HG03108 (cell line): ENCODE measurements at regions not wholly inside any gene's neighbourhood (a gene's known extent, or its start where the extent isn't known, plus 50 kb on each side); places are given as distances from the start of the nearest gene placed in this dataset.
"Not testable (repeated sequence)": the region's sequence is repeated elsewhere in the genome, so short reads cannot be mapped to it uniquely, and the experiment has no call there.

ENCODE experiments used
- ATAC-seq: cut with Tn5 transposase; IDR thresholded peaks from one replicate; pipeline ENCODE4 v1.9.1; 2021; ENCODE audit warnings: moderate library complexity; ENCODE audit not compliant: unreplicated experiment

GRCh38 chr4:149211876-149212275 lies 603.8 kb downstream of the IQCM start:
- no peak for ATAC-seq

GRCh38 chr4:149203256-149204001 lies 612.2 kb downstream of the IQCM start:
- ATAC-seq, result no peak

- no peak for ATAC-seq
Measured at GRCh38 chr4:149202117-149202516, 613.5 kb downstream of the IQCM start.

- no peak for ATAC-seq
Measured at GRCh38 chr4:149199594-149199993, 616.0 kb downstream of the IQCM start.

GRCh38 chr4:149194061-149194460 lies 621.6 kb downstream of the IQCM start:
- ATAC-seq, result no peak

GRCh38 chr4:149187726-149188125 lies 627.9 kb downstream of the IQCM start:
- no peak for ATAC-seq

GRCh38 chr4:149183638-149184037 lies 632.0 kb downstream of the IQCM start:
- no peak for ATAC-seq

GRCh38 chr4:149181459-149181858 lies 634.2 kb downstream of the IQCM start:
- ATAC-seq, result not testable (repeated sequence)

- ATAC-seq, result no peak
Measured at GRCh38 chr4:149176039-149176438, 639.6 kb downstream of the IQCM start.

- no peak for ATAC-seq
Measured at GRCh38 chr4:149175549-149175948, 640.1 kb downstream of the IQCM start.

GRCh38 chr4:149173241-149174013 lies 642.2 kb downstream of the IQCM start:
- no peak for ATAC-seq

GRCh38 chr4:149168645-149169044 lies 647.0 kb downstream of the IQCM start:
- ATAC-seq, result no peak

GRCh38 chr4:149166876-149167275 lies 648.8 kb downstream of the IQCM start:
- ATAC-seq, result no peak

GRCh38 chr4:149166365-149166764 lies 649.3 kb downstream of the IQCM start:
- no peak for ATAC-seq

- ATAC-seq, result no peak
Measured at GRCh38 chr4:149164282-149164681, 651.4 kb downstream of the IQCM start.

GRCh38 chr4:149161247-149161646 lies 654.4 kb downstream of the IQCM start:
- ATAC-seq, result no peak

GRCh38 chr4:149160370-149160769 lies 655.3 kb downstream of the IQCM start:
- no peak for ATAC-seq

GRCh38 chr4:149158817-149159216 lies 656.8 kb downstream of the IQCM start:
- ATAC-seq, result no peak

GRCh38 chr4:149145803-149146202 lies 669.8 kb downstream of the IQCM start:
- ATAC-seq, result no peak

- no peak for ATAC-seq
Measured at GRCh38 chr4:149144060-149144459, 671.6 kb downstream of the IQCM start.

- ATAC-seq, result no peak
Measured at GRCh38 chr4:149141391-149141790, 674.3 kb downstream of the IQCM start.

- ATAC-seq, result no peak
Measured at GRCh38 chr4:149140841-149141240, 674.8 kb downstream of the IQCM start.
